ENCODE measurements at regions not wholly inside any gene's neighbourhood (a gene's known extent, or its start where the extent isn't known, plus 50 kb on each side); places are given as distances from the start of the nearest gene placed in this dataset.
"Not testable (repeated sequence)": the region's sequence is repeated elsewhere in the genome, so short reads cannot be mapped to it uniquely, and the experiment has no call there.

GRCh38 chr13:100984085-100984705 is 309.6 kb upstream of the TMTC4 start:
- intact Hi-C loops (cut with DNase I; ENCODE audit: low total_unique reads), result no loop called here
- H3K4me1 ChIP-seq, result no peaks in the 10 kb centered on the region

GRCh38 chr13:100983111-100983510 is 308.5 kb upstream of the TMTC4 start:
- Histone ChIP-seq H3K4me3 (no peak overlapping the region), H3K9me3 (peaks cover 0 to 4% of the 10 kb centered on the region in 2 donors), H3K27ac (no peak overlapping the region), H3K27me3 (no peaks in the 10 kb centered on the region), H3K4me1 (no peaks in the 10 kb centered on the region), H3K36me3 (no peaks in the 10 kb centered on the region)
- no peak for DNase-seq (ENCODE audit: low spot score in 2 of 2)
- TF ChIP-seq CTCF (IDR thresholded peaks at IDR 0.05) (no peak), POLR2A (IDR thresholded peaks at IDR 0.05) (no peak)
- intact Hi-C loops (cut with DNase I; ENCODE audit: low total_unique reads), result no loop called here

More at GRCh38 chr13:100984085-100984705, 309.6 kb upstream of the TMTC4 start:
- TF ChIP-seq CTCF (IDR thresholded peaks at IDR 0.05) (no peak), POLR2A (IDR thresholded peaks at IDR 0.05) (no peak), POLR2AphosphoS5 (IDR thresholded peaks at IDR 0.05) (no peak)
- Histone ChIP-seq H3K36me3 (no peaks in the 10 kb centered on the region), H3K27me3 (no peaks in the 10 kb centered on the region), H3K27ac (no peak overlapping the region), H3K9me3 (peaks cover 0 to 4% of the 10 kb centered on the region in 2 donors), H3K4me3 (no peak overlapping the region)
- no peak for DNase-seq (ENCODE audit: low spot score in 2 of 2)

DNA sequence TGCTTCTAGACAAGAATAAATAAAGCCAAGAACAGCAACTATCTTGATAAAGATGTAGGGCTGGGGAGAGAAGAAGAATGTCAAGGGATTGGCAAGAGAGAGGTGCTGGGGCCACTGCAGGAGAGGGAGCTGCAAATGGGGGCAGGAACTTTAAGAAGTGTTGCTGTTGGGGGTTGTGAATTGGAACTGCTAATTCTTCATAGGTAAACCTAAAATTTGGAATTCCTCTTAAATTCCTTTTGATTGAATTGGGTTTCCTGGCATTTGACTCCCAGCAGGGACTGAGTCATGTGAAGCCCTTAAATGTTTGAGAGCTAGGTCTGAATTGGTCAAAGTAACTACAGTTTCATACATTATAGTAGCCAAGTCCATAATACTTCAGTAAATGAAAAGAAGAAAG is 305.6 kb upstream of the TMTC4 start:
- Histone ChIP-seq H3K9me3 (no peaks in the 10 kb centered on the region), H3K27ac (no peak overlapping the region), H3K27me3 (no peaks in the 10 kb centered on the region), H3K4me3 (no peak overlapping the region), H3K36me3 (no peaks in the 10 kb centered on the region), H3K4me1 (no peaks in the 10 kb centered on the region)
- TF ChIP-seq CTCF (IDR thresholded peaks at IDR 0.05), result no peak
- no peak for TF ChIP-seq POLR2A (IDR thresholded peaks at IDR 0.05)
- no peak for TF ChIP-seq POLR2AphosphoS5 (IDR thresholded peaks at IDR 0.05)
- intact Hi-C loops (cut with DNase I; ENCODE audit: low total_unique reads), result no loop called here
- DNase-seq (ENCODE audit: low spot score in 2 of 2), result no peak

DNA sequence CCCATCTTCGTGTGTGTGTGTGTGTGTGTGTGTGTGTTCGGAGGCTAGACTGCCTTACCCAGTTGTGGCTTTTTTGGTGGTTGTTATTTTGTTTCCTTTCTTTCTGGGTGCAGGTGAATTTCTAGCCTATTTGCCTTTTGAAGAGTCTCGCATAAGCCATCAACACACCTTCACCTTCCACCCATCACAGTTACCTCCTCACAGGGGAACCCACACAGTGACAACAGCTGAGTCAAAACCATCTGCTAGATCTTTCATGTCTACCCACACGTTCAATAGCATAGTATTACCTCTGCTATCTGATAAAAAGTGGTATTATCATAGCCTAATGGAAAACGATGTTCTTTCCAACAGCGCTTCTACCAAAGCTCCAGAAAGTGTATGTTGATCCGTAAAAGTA is 303.2 kb upstream of the TMTC4 start:
- no peaks in the 10 kb centered on the region for H3K27me3 ChIP-seq
- H3K9me3 ChIP-seq, result no peaks in the 10 kb centered on the region
- no peak for DNase-seq (ENCODE audit: low spot score in 2 of 2)
- H3K4me1 ChIP-seq, result no peaks in the 10 kb centered on the region
- no peaks in the 10 kb centered on the region for H3K36me3 ChIP-seq
- H3K27ac ChIP-seq, result no peak overlapping the region
- H3K4me3 ChIP-seq, result no peak overlapping the region
- no peak for TF ChIP-seq CTCF (IDR thresholded peaks at IDR 0.05)
- TF ChIP-seq POLR2AphosphoS5 (IDR thresholded peaks at IDR 0.05), result no peak
- no peak for TF ChIP-seq POLR2A (IDR thresholded peaks at IDR 0.05)
- intact Hi-C loops (cut with DNase I; ENCODE audit: low total_unique reads), result no loop called here

DNA sequence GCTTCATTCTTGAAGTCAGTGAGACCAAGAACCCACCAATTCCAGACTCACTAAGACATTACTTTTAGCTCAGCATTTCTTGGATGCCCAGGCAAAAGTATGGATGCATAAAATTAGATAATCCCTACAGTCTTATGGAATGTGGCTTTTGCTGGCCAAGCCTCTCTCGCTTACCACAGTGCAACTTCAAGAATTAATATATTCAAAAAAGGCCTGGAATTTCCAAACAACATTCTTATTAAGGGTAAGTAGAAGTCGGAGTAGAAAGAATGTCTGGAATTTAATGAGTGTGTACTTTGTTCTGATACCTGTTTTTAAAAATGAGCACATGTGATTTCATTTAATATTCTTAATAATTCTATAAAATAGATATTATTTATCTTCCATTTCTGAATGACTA is 302.4 kb upstream of the TMTC4 start:
- Histone ChIP-seq H3K27ac (no peak overlapping the region), H3K9me3 (no peaks in the 10 kb centered on the region), H3K4me3 (no peak overlapping the region), H3K36me3 (no peaks in the 10 kb centered on the region), H3K4me1 (no peaks in the 10 kb centered on the region), H3K27me3 (no peaks in the 10 kb centered on the region)
- no peak for DNase-seq (ENCODE audit: low spot score in 2 of 2)
- intact Hi-C loops (cut with DNase I; ENCODE audit: low total_unique reads), result no loop called here
- TF ChIP-seq POLR2A (IDR thresholded peaks at IDR 0.05) (no peak), CTCF (IDR thresholded peaks at IDR 0.05) (no peak), POLR2AphosphoS5 (IDR thresholded peaks at IDR 0.05) (no peak)

GRCh38 chr13:100975666-100976065 is 301.1 kb upstream of the TMTC4 start:
- H3K4me1 ChIP-seq; H3K27ac ChIP-seq; H3K27me3 ChIP-seq; H3K4me3 ChIP-seq; H3K36me3 ChIP-seq; H3K9me3 ChIP-seq; intact Hi-C loops (cut with DNase I; ENCODE audit: low total_unique reads); DNase-seq (ENCODE audit: low spot score in 2 of 2): not testable (repeated sequence)
